Ureter (tissue), 1 donor: ENCODE measurements at regions not wholly inside any gene's neighbourhood (a gene's known extent, or its start where the extent isn't known, plus 50 kb on each side); places are given as distances from the start of the nearest gene placed in this dataset.

ENCODE experiments used
- DNase-seq: peaks from one replicate; pipeline ENCODE4 v3.0.0-alpha.2; 2020; ENCODE audit warnings: low spot score
- donor health status: DM: yes; HTN: yes; CAD: no.

GRCh38 chr5:89729623-89730301, 679.8 kb downstream of the CETN3 start:
- no peak for DNase-seq

DNA sequence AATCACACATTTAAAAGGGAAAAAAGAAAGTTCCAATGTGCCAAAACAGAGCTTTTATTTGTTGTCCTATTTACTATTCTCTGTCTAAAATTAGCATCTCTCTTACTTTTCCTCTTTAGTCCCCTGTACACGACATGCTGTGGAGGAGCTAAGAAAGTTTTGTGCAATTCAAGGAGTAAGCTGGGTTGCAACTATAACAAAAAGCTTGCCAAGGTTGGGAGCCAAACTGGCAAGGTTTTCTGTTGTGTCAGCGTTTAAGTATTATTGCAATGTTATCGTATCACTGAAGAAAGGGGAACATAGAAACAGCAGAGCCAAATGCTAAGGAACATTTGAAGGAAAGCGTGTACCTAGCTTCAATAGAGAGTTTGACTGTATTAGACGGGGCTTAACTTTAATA, 680.8 kb downstream of the CETN3 start:
- DNase-seq, result peak; percentile 52

DNA sequence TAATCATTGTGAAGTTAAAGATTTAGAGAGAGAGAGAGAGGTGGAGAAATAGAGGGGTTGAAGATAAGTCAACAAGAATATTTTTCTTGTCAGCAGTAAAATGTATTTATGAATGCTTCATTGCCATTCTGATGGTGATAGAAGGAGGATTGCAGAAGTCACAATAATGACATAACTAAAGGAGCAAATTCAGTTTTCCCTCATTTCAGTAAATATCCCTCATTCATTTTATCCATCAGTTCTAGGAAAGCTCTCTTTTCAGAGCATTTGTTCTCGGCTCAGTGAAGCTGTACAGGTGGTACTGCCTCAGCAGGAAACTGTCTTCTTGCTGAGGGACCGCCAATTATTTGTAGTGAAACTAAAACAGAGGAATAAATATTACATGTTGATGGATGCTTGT, 681.4 kb downstream of the CETN3 start:
- no peak for DNase-seq

DNA sequence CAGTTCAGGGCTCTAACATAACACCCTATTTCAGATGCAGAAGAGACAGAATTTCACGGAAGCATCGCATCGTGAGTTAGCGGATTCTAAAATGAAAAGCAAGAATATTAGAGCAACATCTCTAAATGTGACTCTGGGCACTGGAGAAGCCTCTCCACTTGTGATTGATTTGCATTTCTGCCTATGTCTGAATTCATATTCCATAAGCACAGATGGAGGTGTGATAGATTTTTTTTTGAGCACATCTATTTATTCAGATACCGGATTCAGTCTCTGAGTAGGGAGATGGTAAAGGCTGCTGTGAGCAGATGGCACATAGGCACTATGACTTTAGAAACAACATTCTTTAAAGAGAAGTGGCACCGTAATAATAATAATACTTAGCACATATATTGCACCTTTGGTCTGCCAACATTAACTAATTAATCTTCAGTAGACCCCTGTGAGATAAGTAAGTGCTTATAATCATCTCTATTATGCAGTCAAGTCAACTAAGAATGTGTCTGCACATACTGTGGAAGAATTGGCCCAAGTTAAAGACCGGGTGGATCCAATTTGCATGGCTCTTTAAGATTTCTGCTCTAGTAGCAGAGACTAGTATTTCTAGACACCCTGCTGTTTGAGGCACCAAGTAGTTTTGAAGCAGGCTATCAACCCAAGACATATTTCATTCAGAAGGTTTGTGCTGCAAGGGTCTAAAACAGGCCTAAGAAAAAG, 685.0 kb downstream of the CETN3 start:
- DNase-seq, result no peak

GRCh38 chr5:89723907-89724306, 685.6 kb downstream of the CETN3 start:
- no peak for DNase-seq

GRCh38 chr5:89722538-89722937, 687.0 kb downstream of the CETN3 start:
- DNase-seq, result no peak

- no peak for DNase-seq
These were observed 687.6 kb downstream of the CETN3 start for GRCh38 chr5:89721931-89722330.

- no peak for DNase-seq
These were observed 688.2 kb downstream of the CETN3 start for GRCh38 chr5:89721353-89721752.

DNA sequence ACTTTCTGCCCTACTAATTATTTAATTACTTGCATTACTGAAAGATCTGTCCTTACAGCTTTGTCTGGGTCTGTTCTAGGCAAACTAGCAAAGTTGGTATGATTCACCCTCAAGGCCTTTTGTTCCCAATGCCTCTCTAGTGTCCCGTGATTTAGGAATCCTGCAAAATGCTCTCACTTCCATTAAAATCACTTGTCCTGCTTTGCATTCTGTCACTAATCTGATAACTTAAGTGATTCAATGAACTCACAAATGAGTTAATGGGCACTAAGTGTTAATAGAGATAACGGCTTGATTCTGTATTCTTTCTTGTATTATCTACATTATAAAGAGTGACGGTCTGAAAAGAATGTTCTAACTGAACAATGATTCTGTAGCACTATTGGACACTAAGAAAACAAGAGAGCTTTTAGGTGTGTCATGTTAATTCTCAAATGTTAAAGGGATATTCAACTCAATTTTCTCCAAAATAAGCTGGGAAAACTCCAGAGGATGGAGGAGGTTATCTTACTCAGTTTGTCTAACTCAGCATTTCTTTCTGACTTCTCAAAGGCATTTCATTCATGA, 697.3 kb downstream of the CETN3 start:
- DNase-seq, result no peak

DNA sequence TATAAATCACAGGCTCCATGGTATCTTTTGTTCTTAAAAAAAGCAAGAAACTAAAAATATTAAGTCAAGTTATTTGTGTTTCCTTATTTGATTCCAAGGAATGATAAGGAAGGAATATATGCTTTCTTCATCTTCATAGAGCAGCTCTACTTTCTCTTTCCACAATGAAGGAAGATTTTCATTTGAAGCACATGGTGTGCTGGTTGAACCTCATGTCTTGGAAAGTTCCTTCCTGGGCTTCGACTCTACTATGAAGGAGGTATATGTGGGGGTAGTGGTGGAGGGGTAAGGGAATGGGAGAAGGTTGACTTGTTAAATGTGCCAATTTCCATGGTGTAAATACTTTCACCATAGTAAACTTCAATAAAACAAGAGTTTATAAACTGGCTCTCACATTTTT, 698.0 kb downstream of the CETN3 start:
- DNase-seq, result no peak

GRCh38 chr5:89710006-89710405, 699.5 kb downstream of the CETN3 start:
- no peak for DNase-seq

DNA sequence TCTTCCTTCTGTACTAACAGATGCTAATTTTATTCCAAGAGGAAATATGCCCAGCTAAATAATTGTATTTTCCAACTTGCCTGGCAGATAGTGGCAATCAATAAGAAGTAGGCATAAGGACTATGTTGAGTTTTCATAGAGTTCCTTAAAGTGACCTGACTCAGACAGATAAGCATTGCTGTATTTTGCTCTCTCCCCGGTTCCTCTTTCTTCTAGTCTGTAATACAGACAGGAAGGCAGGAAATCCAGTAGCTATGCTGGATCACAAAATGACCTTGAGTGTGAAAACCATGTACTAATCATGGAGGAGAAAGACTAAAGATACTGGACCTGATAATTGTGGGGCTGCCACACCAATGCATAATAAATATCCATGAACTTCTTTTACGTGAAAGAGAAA, 701.7 kb downstream of the CETN3 start:
- no peak for DNase-seq

GRCh38 chr5:89706731-89707130, 702.8 kb downstream of the CETN3 start:
- no peak for DNase-seq

GRCh38 chr5:89703817-89704216, 705.7 kb downstream of the CETN3 start:
- no peak for DNase-seq

GRCh38 chr5:89698028-89698427, 711.5 kb downstream of the CETN3 start:
- DNase-seq, result no peak

DNA sequence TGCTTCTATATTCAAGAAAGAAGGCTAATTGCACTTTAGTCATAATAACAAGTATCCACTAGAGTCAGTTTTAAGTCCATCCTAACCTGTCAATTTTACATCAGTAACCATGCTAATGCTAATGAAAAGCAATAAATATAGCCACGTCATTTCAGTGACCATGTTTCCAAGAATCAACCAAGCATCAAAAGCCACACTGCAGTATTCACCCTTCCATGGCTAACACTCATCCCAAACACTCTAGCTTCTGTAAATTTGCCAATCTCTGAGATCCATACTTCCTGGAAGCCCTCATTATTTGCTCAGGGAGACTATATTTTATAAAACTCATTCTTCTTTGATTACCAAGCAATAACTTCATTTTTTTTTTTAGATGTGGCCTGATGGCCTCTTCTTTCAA, 712.0 kb downstream of the CETN3 start:
- no peak for DNase-seq

GRCh38 chr5:89695371-89695770, 714.2 kb downstream of the CETN3 start:
- DNase-seq, result no peak

DNA sequence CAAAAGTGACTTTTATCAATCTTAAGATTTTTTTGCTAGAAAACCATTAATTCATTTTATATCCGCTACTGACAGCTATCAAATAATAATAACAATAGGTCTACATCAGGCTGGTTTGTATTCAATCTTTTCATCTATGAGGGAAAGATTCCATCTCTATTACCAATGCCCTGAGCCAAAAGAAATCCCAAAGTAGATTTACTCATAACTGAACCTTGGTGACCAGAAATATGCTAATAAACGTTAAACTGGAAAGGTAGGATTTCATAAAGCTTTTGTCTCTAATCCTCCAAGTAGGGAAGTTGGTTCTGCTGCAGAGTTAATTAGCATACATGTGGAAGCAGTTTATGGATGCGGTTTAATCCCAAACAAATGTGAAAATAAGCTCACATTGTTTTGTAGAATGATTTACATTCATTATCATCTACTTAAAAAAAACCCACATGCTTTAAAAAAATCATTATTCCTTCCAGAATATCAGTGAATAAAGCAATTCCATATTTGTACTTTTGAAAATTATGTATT, 715.5 kb downstream of the CETN3 start:
- DNase-seq, result no peak

GRCh38 chr5:89690331-89690730, 719.2 kb downstream of the CETN3 start:
- DNase-seq, result no peak

GRCh38 chr5:89686081-89686765, 723.3 kb downstream of the CETN3 start:
- DNase-seq, result no peak

DNA sequence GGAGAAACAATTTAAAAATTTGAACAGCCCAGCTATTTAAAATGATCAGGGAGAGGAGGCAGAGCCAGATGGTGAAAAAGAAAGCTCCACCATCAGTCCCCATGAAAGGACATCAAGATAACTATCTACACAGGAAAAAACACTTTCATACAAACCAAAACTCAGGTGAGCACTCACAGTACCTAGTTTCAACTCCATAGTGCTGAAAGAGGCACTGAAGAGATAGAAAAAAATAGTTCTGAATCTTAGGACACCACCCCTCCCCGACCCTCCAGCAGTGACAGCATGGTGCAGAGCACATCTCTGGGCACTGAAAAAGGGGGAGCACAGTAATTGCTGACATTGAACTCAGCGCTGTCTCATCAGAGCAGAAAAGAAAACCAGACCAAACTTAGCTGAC, 732.9 kb downstream of the CETN3 start:
- DNase-seq, result no peak

GRCh38 chr5:89673019-89673418, 736.5 kb downstream of the CETN3 start:
- no peak for DNase-seq

DNA sequence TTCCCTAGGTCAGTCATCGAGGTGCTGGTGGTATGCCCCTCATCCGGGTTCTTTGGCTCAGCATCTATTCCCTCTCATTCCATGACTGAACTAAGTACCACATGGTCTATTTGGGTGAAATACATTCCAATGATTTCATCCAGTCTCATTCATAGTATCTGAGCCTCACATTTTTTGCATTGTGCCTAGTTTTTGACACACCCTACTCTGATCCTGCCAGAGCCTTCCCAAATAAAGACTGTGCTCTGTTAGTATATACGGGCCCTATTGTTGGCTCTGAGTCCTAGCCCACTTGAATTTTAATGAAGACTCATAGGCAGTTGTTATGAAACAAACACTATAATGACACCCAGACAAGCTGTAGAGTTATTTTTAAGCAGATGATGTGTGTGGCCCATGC, 740.7 kb downstream of the CETN3 start:
- DNase-seq, result no peak
